ENCODE measurements at regions not wholly inside any gene's neighbourhood (a gene's known extent, or its start where the extent isn't known, plus 50 kb on each side); places are given as distances from the start of the nearest gene placed in this dataset.

GRCh38 chr3:88611826-88612326 is 462.1 kb downstream of the C3orf38 start:
- Histone ChIP-seq H3K9me3 (ENCODE audit: control insufficient read depth, low read length) (no peaks in the 10 kb centered on the region), H3K36me3 (ENCODE audit: control insufficient read depth, insufficient read depth, low read length) (no peaks in the 10 kb centered on the region), H3K4me1 (ENCODE audit: control insufficient read depth, insufficient read depth, low read length, poor library complexity, severe bottlenecking) (peaks cover 3% of the 10 kb centered on the region), H3K27ac (ENCODE audit: low read depth, low read length, severe bottlenecking) (no peak overlapping the region), H3K4me3 (ENCODE audit: extremely low read depth, insufficient read depth, low read length, poor library complexity, severe bottlenecking) (no peak overlapping the region)
- no CpG with 5 or more reads among the region's 2 CpGs for WGBS, 2 experiments (ENCODE audit: insufficient coverage in 2 of 2)

- WGBS, 2 experiments (ENCODE audit: insufficient coverage in 2 of 2): no CpG with 5 or more reads among the region's 1 CpG
- no peak overlapping the region for H3K4me3 ChIP-seq (ENCODE audit: extremely low read depth, insufficient read depth, low read length, poor library complexity, severe bottlenecking)
- H3K27ac ChIP-seq (ENCODE audit: low read depth, low read length, severe bottlenecking): no peak overlapping the region
- H3K9me3 ChIP-seq (ENCODE audit: control insufficient read depth, low read length): no peaks in the 10 kb centered on the region
- H3K4me1 ChIP-seq (ENCODE audit: control insufficient read depth, insufficient read depth, low read length, poor library complexity, severe bottlenecking): peaks cover 3% of the 10 kb centered on the region
- H3K36me3 ChIP-seq (ENCODE audit: control insufficient read depth, insufficient read depth, low read length): no peaks in the 10 kb centered on the region
Measured at GRCh38 chr3:88616413-88616812, 466.7 kb downstream of the C3orf38 start.

DNA sequence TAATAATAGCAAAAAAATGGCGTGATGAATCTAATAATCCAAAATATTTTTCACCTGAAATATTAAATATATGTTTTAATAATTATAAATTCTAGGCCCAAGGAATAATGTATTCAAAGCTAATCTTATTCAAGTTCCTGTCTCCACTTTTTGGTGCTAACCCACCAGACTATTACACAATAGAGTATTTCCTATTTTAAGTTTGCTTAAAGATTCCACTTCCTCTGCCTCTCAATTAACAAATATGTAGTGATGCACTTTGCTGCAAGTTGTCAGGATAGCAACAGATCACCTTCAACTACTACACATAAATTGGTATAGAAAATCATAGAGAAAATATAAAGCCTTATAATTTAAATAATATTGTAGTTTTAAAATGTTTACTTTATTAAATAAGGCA is 467.5 kb downstream of the C3orf38 start:
- no CpG with 5 or more reads among the region's 1 CpG for WGBS, 2 experiments (ENCODE audit: insufficient coverage in 2 of 2)
- Histone ChIP-seq H3K9me3 (ENCODE audit: control insufficient read depth, low read length) (no peaks in the 10 kb centered on the region), H3K4me3 (ENCODE audit: extremely low read depth, insufficient read depth, low read length, poor library complexity, severe bottlenecking) (no peak overlapping the region), H3K36me3 (ENCODE audit: control insufficient read depth, insufficient read depth, low read length) (no peaks in the 10 kb centered on the region), H3K4me1 (ENCODE audit: control insufficient read depth, insufficient read depth, low read length, poor library complexity, severe bottlenecking) (peaks cover 3% of the 10 kb centered on the region), H3K27ac (ENCODE audit: low read depth, low read length, severe bottlenecking) (no peak overlapping the region)

DNA sequence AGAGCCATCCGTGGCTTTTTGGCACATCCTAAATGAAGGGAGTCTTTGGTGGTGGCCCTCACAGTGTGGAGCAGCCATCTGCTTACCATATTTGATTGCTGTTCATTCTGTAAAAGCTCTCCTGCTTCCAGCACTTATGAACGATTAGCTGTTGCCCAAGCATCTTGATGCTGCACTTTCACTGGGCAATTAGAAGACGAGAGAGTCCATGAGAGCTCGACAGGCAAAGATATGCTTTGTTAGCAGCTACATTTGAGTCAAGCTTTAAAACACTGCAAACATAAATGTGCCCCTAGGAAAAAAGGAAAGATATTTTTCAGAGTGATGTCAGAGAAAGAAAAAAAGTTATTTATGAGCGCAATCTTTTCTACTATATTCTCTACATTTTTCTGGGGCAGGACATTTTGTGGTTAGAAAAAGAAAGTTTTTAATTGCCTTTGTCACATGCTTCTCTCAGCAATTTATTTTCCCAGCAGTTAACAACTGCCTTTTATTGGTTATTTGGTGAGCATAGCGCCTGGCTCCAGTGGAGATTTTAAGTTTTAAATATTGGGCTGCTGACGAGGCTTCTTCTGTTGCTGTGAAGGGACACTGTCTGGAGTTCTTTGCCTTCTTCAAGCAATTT is 468.4 kb downstream of the C3orf38 start:
- 86% methylated on average over 3 of the region's 7 CpGs; no CpG with 5 or more reads in 1 of the 2 experiments for WGBS, 2 experiments (ENCODE audit: insufficient coverage in 2 of 2)
- no peak overlapping the region for H3K27ac ChIP-seq (ENCODE audit: low read depth, low read length, severe bottlenecking)

GRCh38 chr3:88621586-88621985 is 471.8 kb downstream of the C3orf38 start:
- H3K36me3 ChIP-seq (ENCODE audit: control insufficient read depth, insufficient read depth, low read length): no peaks in the 10 kb centered on the region
- no peaks in the 10 kb centered on the region for H3K4me1 ChIP-seq (ENCODE audit: control insufficient read depth, insufficient read depth, low read length, poor library complexity, severe bottlenecking)
- H3K4me3 ChIP-seq (ENCODE audit: extremely low read depth, insufficient read depth, low read length, poor library complexity, severe bottlenecking): no peak overlapping the region
- no peaks in the 10 kb centered on the region for H3K9me3 ChIP-seq (ENCODE audit: control insufficient read depth, low read length)
- no peak overlapping the region for H3K27ac ChIP-seq (ENCODE audit: low read depth, low read length, severe bottlenecking)
- no CpG with 5 or more reads among the region's 2 CpGs for WGBS, 2 experiments (ENCODE audit: insufficient coverage in 2 of 2)

More for the DNA sequence above, 468.4 kb downstream of the C3orf38 start:
- H3K36me3 ChIP-seq (ENCODE audit: control insufficient read depth, insufficient read depth, low read length): no peaks in the 10 kb centered on the region
- H3K9me3 ChIP-seq (ENCODE audit: control insufficient read depth, low read length): no peaks in the 10 kb centered on the region
- H3K4me3 ChIP-seq (ENCODE audit: extremely low read depth, insufficient read depth, low read length, poor library complexity, severe bottlenecking): no peak overlapping the region
- no peaks in the 10 kb centered on the region for H3K4me1 ChIP-seq (ENCODE audit: control insufficient read depth, insufficient read depth, low read length, poor library complexity, severe bottlenecking)

DNA sequence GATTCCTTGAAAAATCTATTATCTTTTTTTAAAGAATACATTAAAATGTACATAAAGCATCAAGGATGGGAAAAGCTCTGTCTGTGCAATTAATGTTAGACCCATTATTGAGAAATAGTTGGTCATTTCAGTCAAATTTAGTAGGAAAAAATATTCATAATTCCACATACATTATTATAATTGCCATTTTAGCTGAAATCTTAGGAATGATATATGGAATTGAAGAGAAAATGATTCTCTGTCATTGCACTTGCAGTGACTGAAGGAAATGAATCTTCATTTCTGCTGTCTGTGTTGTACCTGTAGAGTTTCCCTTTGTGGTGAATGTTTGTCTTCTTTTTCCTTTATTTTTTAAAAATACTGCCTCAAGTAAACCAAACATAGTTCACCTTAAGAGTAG is 473.9 kb downstream of the C3orf38 start:
- no peaks in the 10 kb centered on the region for H3K36me3 ChIP-seq (ENCODE audit: control insufficient read depth, insufficient read depth, low read length)
- no peak overlapping the region for H3K4me3 ChIP-seq (ENCODE audit: extremely low read depth, insufficient read depth, low read length, poor library complexity, severe bottlenecking)
- H3K9me3 ChIP-seq (ENCODE audit: control insufficient read depth, low read length): no peaks in the 10 kb centered on the region
- H3K27ac ChIP-seq (ENCODE audit: low read depth, low read length, severe bottlenecking): no peak overlapping the region
- no peaks in the 10 kb centered on the region for H3K4me1 ChIP-seq (ENCODE audit: control insufficient read depth, insufficient read depth, low read length, poor library complexity, severe bottlenecking)

- no peaks in the 10 kb centered on the region for H3K36me3 ChIP-seq (ENCODE audit: control insufficient read depth, insufficient read depth, low read length)
- 100% methylated on average over 1 of the region's 2 CpGs; no CpG with 5 or more reads in 1 of the 2 experiments for WGBS, 2 experiments (ENCODE audit: insufficient coverage in 2 of 2)
- H3K4me1 ChIP-seq (ENCODE audit: control insufficient read depth, insufficient read depth, low read length, poor library complexity, severe bottlenecking): no peaks in the 10 kb centered on the region
- no peak overlapping the region for H3K4me3 ChIP-seq (ENCODE audit: extremely low read depth, insufficient read depth, low read length, poor library complexity, severe bottlenecking)
- H3K27ac ChIP-seq (ENCODE audit: low read depth, low read length, severe bottlenecking): no peak overlapping the region
- H3K9me3 ChIP-seq (ENCODE audit: control insufficient read depth, low read length): no peaks in the 10 kb centered on the region
Measured at GRCh38 chr3:88626456-88627120, 476.8 kb downstream of the C3orf38 start.

DNA sequence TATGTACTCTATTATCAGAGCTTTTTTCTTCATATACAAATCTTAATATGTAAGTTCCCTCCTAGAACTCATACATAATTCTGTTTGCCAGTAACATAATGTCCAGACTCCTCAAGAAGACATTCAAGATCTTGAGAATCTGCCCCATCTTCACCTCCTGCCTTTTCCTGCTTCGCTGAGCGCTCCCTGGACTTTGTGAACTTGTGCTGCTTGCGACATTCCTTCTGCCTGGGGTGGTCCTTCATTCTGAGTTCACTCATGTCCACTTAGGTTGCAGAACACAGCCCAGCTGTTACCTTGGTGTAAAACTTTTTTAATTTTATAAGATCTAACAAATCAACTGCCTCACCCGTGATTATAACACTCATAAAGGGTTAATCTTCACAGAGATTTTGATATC is 478.5 kb upstream of the EPHA3 start:
- Histone ChIP-seq H3K4me3 (ENCODE audit: extremely low read depth, insufficient read depth, low read length, poor library complexity, severe bottlenecking) (no peak overlapping the region), H3K4me1 (ENCODE audit: control insufficient read depth, insufficient read depth, low read length, poor library complexity, severe bottlenecking) (no peaks in the 10 kb centered on the region), H3K9me3 (ENCODE audit: control insufficient read depth, low read length) (no peaks in the 10 kb centered on the region), H3K27ac (ENCODE audit: low read depth, low read length, severe bottlenecking) (no peak overlapping the region), H3K36me3 (ENCODE audit: control insufficient read depth, insufficient read depth, low read length) (no peaks in the 10 kb centered on the region)
- WGBS, 2 experiments (ENCODE audit: insufficient coverage in 2 of 2): 83 to 100% methylated on average over 2 to 3 of the region's 4 CpGs

DNA sequence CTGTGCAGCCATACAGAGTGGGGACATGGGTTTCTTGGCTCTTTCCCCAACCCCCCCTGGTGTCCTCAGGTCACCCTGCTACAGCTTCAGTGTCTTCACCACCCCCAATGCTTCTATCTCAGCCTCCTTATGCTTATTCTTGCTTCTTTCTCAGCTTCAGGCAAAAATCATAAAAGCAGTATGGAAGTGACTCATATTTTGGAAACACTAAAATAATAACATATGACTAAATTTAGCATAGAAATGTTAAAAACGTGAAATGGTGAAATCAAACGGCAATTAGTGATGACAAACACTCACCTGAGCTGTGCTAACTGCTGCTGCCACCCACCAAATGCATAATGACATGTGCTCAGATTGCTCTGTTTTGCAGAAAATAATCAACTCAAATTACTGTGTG is 475.2 kb upstream of the EPHA3 start:
- 100% methylated on average over 1 of the region's 2 CpGs; no CpG with 5 or more reads in 1 of the 2 experiments for WGBS, 2 experiments (ENCODE audit: insufficient coverage in 2 of 2)

DNA sequence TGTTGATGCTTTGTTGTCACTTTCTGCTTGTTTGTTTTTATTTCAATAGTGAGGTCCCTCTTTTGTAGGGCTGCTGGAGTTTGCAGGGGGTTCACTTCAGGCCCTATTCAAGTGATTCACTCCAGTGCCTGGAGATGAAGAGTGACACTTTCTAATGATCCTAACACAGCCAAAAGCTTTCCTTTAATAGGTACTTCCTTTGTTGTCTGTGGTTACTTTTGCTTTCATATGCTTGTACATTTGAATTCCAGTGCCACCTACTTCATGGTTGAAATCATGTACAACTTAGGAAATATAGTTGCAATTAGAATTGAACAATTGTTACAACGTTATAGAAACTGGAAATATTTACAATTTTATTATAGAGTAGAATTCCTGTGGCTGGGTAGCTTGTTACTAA is 466.8 kb upstream of the EPHA3 start:
- Histone ChIP-seq H3K9me3 (ENCODE audit: control insufficient read depth, low read length) (no peaks in the 10 kb centered on the region), H3K4me1 (ENCODE audit: control insufficient read depth, insufficient read depth, low read length, poor library complexity, severe bottlenecking) (no peaks in the 10 kb centered on the region), H3K27ac (ENCODE audit: low read depth, low read length, severe bottlenecking) (no peak overlapping the region), H3K4me3 (ENCODE audit: extremely low read depth, insufficient read depth, low read length, poor library complexity, severe bottlenecking) (no peak overlapping the region), H3K36me3 (ENCODE audit: control insufficient read depth, insufficient read depth, low read length) (no peaks in the 10 kb centered on the region)
- WGBS, 2 experiments (ENCODE audit: insufficient coverage in 2 of 2): no CpG with 5 or more reads among the region's 1 CpG

More for the DNA sequence above, 475.2 kb upstream of the EPHA3 start:
- Histone ChIP-seq H3K9me3 (ENCODE audit: control insufficient read depth, low read length) (no peaks in the 10 kb centered on the region), H3K27ac (ENCODE audit: low read depth, low read length, severe bottlenecking) (no peak overlapping the region), H3K4me1 (ENCODE audit: control insufficient read depth, insufficient read depth, low read length, poor library complexity, severe bottlenecking) (no peaks in the 10 kb centered on the region), H3K36me3 (ENCODE audit: control insufficient read depth, insufficient read depth, low read length) (no peaks in the 10 kb centered on the region), H3K4me3 (ENCODE audit: extremely low read depth, insufficient read depth, low read length, poor library complexity, severe bottlenecking) (no peak overlapping the region)

- Histone ChIP-seq H3K27ac (ENCODE audit: low read depth, low read length, severe bottlenecking) (no peak overlapping the region), H3K9me3 (ENCODE audit: control insufficient read depth, low read length) (no peaks in the 10 kb centered on the region), H3K4me1 (ENCODE audit: control insufficient read depth, insufficient read depth, low read length, poor library complexity, severe bottlenecking) (no peaks in the 10 kb centered on the region), H3K36me3 (ENCODE audit: control insufficient read depth, insufficient read depth, low read length) (no peaks in the 10 kb centered on the region), H3K4me3 (ENCODE audit: extremely low read depth, insufficient read depth, low read length, poor library complexity, severe bottlenecking) (no peak overlapping the region)
- WGBS, 2 experiments (ENCODE audit: insufficient coverage in 2 of 2): 80% methylated on average over 2 of the region's 2 CpGs; no CpG with 5 or more reads in 1 of the 2 experiments
Measured at GRCh38 chr3:88641033-88641604, 466.3 kb upstream of the EPHA3 start.
